GM23248 (cell line): ENCODE measurements at regions not wholly inside any gene's neighbourhood (a gene's known extent, or its start where the extent isn't known, plus 50 kb on each side); places are given as distances from the start of the nearest gene placed in this dataset.

Experiments
- DNase-seq: peaks from one replicate; pipeline ENCODE4 v3.0.0-alpha.2; 2015
- H2AFZ ChIP-seq: fragments of 200-600 bp; sonication (generic); 2 replicates; pipeline ENCODE4 v1.6.1; 2016; ENCODE audit warnings: antibody characterized with exemption
- H3F3A ChIP-seq: fragments of 200-600 bp; sonication (generic); 2 replicates; pipeline ENCODE4 v1.6.1; 2016; ENCODE audit warnings: mild to moderate bottlenecking, antibody characterized with exemption, mixed run types; ENCODE audit not compliant: insufficient read depth
- H3K27ac ChIP-seq: fragments of 200-600 bp; sonication (generic); 2 replicates; pipeline ENCODE4 v1.5.1; 2016; ENCODE audit warnings: mild to moderate bottlenecking
- H3K27me3 ChIP-seq: fragments of 200-600 bp; sonication (generic); replicated peaks from 2 replicates; pipeline ENCODE4 v1.6.1; 2016; ENCODE audit warnings: mild to moderate bottlenecking; ENCODE audit not compliant: insufficient read depth
- H3K36me3 ChIP-seq: fragments of 200-600 bp; sonication (generic); 2 replicates; pipeline ENCODE4 v1.6.1; 2016; ENCODE audit warnings: low read depth, mild to moderate bottlenecking
- H3K4me1 ChIP-seq: fragments of 200-600 bp; sonication (generic); 2 replicates; pipeline ENCODE4 v1.6.1; 2016; ENCODE audit warnings: mild to moderate bottlenecking; ENCODE audit not compliant: insufficient read depth
- H3K4me2 ChIP-seq: fragments of 200-600 bp; sonication (generic); one replicate; pipeline ENCODE4 v1.6.1; 2016; ENCODE audit warnings: mild to moderate bottlenecking; ENCODE audit not compliant: unreplicated experiment
- H3K4me3 ChIP-seq: fragments of 200-600 bp; sonication (generic); 2 replicates; pipeline ENCODE4 v1.5.1; 2016; ENCODE audit warnings: mild to moderate bottlenecking
- H3K79me2 ChIP-seq: fragments of 200-600 bp; sonication (generic); 2 replicates; pipeline ENCODE4 v1.6.1; 2016; ENCODE audit warnings: mild to moderate bottlenecking; ENCODE audit not compliant: insufficient read depth
- H3K9ac ChIP-seq: fragments of 200-600 bp; sonication (generic); 2 replicates; pipeline ENCODE4 v1.6.1; 2016; ENCODE audit warnings: mild to moderate bottlenecking
- H3K9me2 ChIP-seq: fragments of 200-600 bp; sonication (generic); 2 replicates; pipeline ENCODE4 v1.6.1; 2016; ENCODE audit warnings: mixed run types, mild to moderate bottlenecking, moderate library complexity; ENCODE audit not compliant: insufficient read depth
- H3K9me3 ChIP-seq: fragments of 200-600 bp; sonication (generic); one replicate; pipeline ENCODE4 v1.6.1; 2017; ENCODE audit warnings: low read depth
- H4K20me1 ChIP-seq: fragments of 200-600 bp; sonication (generic); 2 replicates; pipeline ENCODE4 v1.6.0; 2016; ENCODE audit not compliant: insufficient read depth
- EZH2 ChIP-seq: fragments of 200-600 bp; sonication (generic); IDR thresholded peaks from 2 replicates; pipeline ENCODE4 v1.6.1; 2018; ENCODE audit warnings: antibody characterized with exemption, mild to moderate bottlenecking; ENCODE audit not compliant: insufficient read depth, poor library complexity, severe bottlenecking
- EZH2phosphoT487 ChIP-seq: fragments of 200-600 bp; sonication (generic); IDR thresholded peaks from 2 replicates; pipeline ENCODE4 v1.6.1; 2018; ENCODE audit warnings: antibody characterized with exemption, moderate library complexity, mild to moderate bottlenecking, low read depth; ENCODE audit not compliant: insufficient read depth
- WGBS, 2 experiments: methylation state at CpG; one replicate each; pipeline ENCODE4 v1.1.6; 2015 to 2017; ENCODE audit warnings: low lambda C conversion rate in 2 of 2, low coverage in 1 of 2; ENCODE audit errors: missing lambda C conversion rate in 2 of 2; 5-methylcytosine and 5-hydroxymethylcytosine counted together
- in situ Hi-C: fragments of 300-500 bp; cut with MboI; formaldehyde crosslinking; loops from 2 replicates; pipeline ENCODE4 v1.15.0; 2020

DNA sequence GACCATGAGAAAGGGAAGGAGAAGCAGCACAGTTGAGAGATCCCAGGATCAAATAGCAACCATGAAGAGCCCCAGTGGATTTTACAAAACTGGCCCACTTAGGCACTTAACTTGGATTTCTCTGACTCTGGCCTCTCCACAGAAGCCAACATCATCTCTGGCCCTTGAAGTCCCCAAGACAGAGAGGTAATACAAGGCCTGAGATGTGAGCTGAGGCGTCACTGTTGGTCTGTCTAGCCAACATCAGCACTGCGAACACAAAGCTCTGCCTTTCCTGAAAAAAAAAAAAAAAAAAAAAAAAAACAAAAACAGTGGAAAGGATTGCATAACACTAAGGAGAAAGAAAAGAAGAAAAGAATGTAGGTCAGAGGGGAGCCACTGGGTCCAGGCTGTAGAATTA is 378.3 kb downstream of the BRINP1 start:
- H3K36me3 ChIP-seq, result no peaks in the 10 kb centered on the region
- H3K4me1 ChIP-seq, result no peaks in the 10 kb centered on the region
- 72 to 91% methylated on average over 2 of the region's 2 CpGs for WGBS, 2 experiments
- H3K9me2 ChIP-seq, result no peaks in the 10 kb centered on the region
- no peak for DNase-seq
- no peaks in the 10 kb centered on the region for H3K27me3 ChIP-seq
- H3K4me3 ChIP-seq, result no peak overlapping the region
- no peaks in the 10 kb centered on the region for H3F3A ChIP-seq
- no peaks in the 10 kb centered on the region for H4K20me1 ChIP-seq
- no peaks in the 10 kb centered on the region for H3K79me2 ChIP-seq
- no peak overlapping the region for H2AFZ ChIP-seq
- H3K9ac ChIP-seq, result no peak overlapping the region
- H3K9me3 ChIP-seq, result no peaks in the 10 kb centered on the region
- no peak overlapping the region for H3K4me2 ChIP-seq
- TF ChIP-seq EZH2, result no peak
- TF ChIP-seq EZH2phosphoT487, result no peak
- no peak overlapping the region for H3K27ac ChIP-seq
- in situ Hi-C loops, result no loop called here

DNA sequence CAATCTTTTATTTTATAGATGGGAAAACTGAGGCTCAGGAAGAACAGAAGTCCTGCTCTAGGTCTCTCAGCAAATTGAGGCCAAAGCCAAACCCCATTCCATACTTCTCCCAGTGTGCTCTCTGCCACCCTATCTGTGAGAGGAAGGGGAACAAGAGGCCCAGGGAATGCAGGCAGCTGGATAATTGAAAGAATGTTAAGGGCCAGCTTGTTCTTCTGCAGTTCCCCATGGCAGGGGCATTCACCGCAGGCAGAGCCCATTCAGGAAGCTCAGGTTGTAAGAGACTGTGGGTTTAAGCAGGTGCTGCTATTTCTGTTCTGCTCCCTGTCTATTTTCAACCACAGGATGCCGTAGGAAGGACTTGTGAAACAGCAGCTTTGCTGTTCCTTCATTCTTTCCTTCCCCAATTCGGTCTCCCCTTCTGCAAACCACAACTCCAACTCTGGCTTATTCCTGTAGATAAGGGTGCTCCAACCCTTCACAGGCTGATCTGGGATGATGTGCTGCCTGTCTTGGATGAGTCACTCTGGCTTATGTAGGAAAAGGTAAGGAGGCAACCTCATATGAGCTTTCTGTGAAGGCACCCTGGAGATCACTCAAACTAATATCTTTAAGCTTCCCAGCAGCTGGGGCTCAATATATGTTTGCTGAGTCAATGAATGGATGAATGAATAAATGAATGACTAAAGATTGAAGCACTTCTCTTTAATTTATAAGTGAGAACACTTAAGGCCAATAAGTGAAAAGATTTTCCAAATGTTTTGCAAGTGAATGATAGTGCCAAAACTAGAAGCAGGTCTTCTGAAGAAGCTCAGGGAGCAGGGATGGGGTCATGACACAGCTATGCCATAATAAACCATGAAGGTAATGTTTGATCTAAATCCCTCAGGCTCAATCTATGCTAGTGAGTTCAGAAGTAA is 377.6 kb downstream of the BRINP1 start:
- no peaks in the 10 kb centered on the region for H3K27me3 ChIP-seq
- TF ChIP-seq EZH2 (no peak), EZH2phosphoT487 (no peak)
- no peaks in the 10 kb centered on the region for H3K79me2 ChIP-seq
- H2AFZ ChIP-seq, result no peak overlapping the region
- DNase-seq, result no peak
- H3K9me2 ChIP-seq, result no peaks in the 10 kb centered on the region
- WGBS, 2 experiments, result 79 to 82% methylated on average over 3 of the region's 3 CpGs
- H3F3A ChIP-seq, result no peaks in the 10 kb centered on the region
- H3K9ac ChIP-seq, result no peak overlapping the region
- H4K20me1 ChIP-seq, result no peaks in the 10 kb centered on the region
- in situ Hi-C loops, result no loop called here
- H3K4me3 ChIP-seq, result no peak overlapping the region
- H3K9me3 ChIP-seq, result no peaks in the 10 kb centered on the region
- no peaks in the 10 kb centered on the region for H3K36me3 ChIP-seq
- H3K4me1 ChIP-seq, result no peaks in the 10 kb centered on the region
- no peak overlapping the region for H3K4me2 ChIP-seq
- no peak overlapping the region for H3K27ac ChIP-seq

DNA sequence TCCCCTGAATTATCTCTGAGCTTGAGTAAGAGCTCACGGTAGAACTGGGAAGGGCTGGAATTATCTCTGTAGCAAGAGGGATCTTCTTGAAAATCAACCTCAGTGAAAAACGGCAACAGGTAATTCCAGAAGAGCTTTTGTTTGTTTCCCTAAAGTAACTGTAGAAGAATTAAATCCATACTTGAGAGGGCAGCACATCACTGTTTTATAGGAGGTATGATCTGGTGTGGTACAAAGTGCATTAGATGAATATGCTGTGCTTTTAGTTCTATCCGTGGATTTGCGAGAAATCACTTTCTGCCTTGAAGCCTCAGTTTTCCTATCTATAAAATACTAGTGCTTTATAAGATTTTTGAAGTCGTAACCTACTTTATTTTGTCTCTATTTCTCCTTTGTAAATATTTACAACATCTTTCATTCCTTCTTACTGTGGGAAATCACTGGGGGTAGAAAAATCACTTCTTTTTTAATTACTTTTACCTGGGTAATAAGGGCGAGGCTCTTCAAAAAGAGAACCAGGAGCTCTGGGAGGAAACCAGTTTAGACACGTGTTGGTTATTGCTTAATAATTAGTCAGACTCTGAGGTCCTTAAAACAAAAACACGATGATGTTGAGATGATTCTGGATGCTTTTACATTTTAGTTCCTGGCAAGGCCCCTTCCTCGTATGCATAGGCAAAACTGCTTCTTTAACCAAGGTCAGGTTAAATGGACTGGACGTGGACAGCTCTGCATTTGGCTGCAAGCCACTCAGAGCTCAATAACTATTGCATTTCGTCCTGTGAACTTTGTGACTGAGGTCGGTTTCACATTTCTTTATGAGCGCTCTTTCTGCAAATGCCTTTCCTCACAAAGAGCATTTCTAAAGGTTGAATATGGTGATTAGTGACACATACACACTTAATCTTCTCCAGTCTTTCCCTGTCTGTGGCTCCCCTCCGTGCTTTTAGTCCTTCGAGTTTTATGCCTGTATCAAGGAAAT is 376.1 kb downstream of the BRINP1 start:
- Histone ChIP-seq H3K4me2 (no peak overlapping the region), H3K36me3 (no peaks in the 10 kb centered on the region), H4K20me1 (no peaks in the 10 kb centered on the region), H3K9me2 (no peaks in the 10 kb centered on the region), H3K9me3 (no peaks in the 10 kb centered on the region), H3K27me3 (no peaks in the 10 kb centered on the region), H3K4me3 (no peak overlapping the region), H3K27ac (no peak overlapping the region), H3F3A (no peaks in the 10 kb centered on the region), H3K4me1 (no peaks in the 10 kb centered on the region), H3K79me2 (no peaks in the 10 kb centered on the region), H2AFZ (no peak overlapping the region), H3K9ac (no peak overlapping the region)
- TF ChIP-seq EZH2, result no peak
- TF ChIP-seq EZH2phosphoT487, result no peak
- DNase-seq, result peak; percentile 2
- in situ Hi-C loops, result no loop called here
- WGBS, 2 experiments, result 75% methylated on average over 15 of the region's 15 CpGs

- no peaks in the 10 kb centered on the region for H3F3A ChIP-seq
- H3K36me3 ChIP-seq, result no peaks in the 10 kb centered on the region
- H3K27ac ChIP-seq, result no peak overlapping the region
- no peaks in the 10 kb centered on the region for H3K79me2 ChIP-seq
- H3K27me3 ChIP-seq, result no peaks in the 10 kb centered on the region
- no peaks in the 10 kb centered on the region for H4K20me1 ChIP-seq
- no peak overlapping the region for H3K4me3 ChIP-seq
- WGBS, 2 experiments, result 72% methylated on average over 4 of the region's 4 CpGs
- no peaks in the 10 kb centered on the region for H3K4me1 ChIP-seq
- H3K9me2 ChIP-seq, result no peaks in the 10 kb centered on the region
- no peak overlapping the region for H3K9ac ChIP-seq
- no peak for DNase-seq
- in situ Hi-C loops, result no loop called here
- H2AFZ ChIP-seq, result no peak overlapping the region
- no peak overlapping the region for H3K4me2 ChIP-seq
- TF ChIP-seq EZH2phosphoT487 (no peak), EZH2 (no peak)
- no peaks in the 10 kb centered on the region for H3K9me3 ChIP-seq
These were observed 375.3 kb downstream of the BRINP1 start for GRCh38 chr9:118993965-118994364.
